ENCODE measurements at regions not wholly inside any gene's neighbourhood (a gene's known extent, or its start where the extent isn't known, plus 50 kb on each side); places are given as distances from the start of the nearest gene placed in this dataset.
"Not testable (repeated sequence)": the region's sequence is repeated elsewhere in the genome, so short reads cannot be mapped to it uniquely, and the experiment has no call there.

GRCh38 chr9:89949111-89949510 is 344.3 kb downstream of the GADD45G start:
- H3K27me3 ChIP-seq (ENCODE audit: insufficient read depth, low read length): no peaks in the 10 kb centered on the region
- H3K79me2 ChIP-seq (ENCODE audit: insufficient read depth, low read length): no peaks in the 10 kb centered on the region
- no peak overlapping the region for H3K4me2 ChIP-seq (ENCODE audit: low read length)
- no peaks in the 10 kb centered on the region for H3K4me1 ChIP-seq (ENCODE audit: insufficient read depth, low read length, severe bottlenecking)
- no peaks in the 10 kb centered on the region for H3K36me3 ChIP-seq (ENCODE audit: insufficient read depth, low read length)
- no peak overlapping the region for H2AFZ ChIP-seq (ENCODE audit: low read length)
- no peaks in the 10 kb centered on the region for H3K9me2 ChIP-seq (ENCODE audit: low read depth, low read length)
- H3F3A ChIP-seq (ENCODE audit: insufficient read depth, low read length): no peaks in the 10 kb centered on the region
- no peak overlapping the region for H3K27ac ChIP-seq (ENCODE audit: low read depth, low read length, poor library complexity, severe bottlenecking)
- TF ChIP-seq CTCF (IDR thresholded peaks at IDR 0.05; ENCODE audit: low read length): no peak
- TF ChIP-seq EZH2 (IDR thresholded peaks at IDR 0.05; ENCODE audit: borderline replicate concordance, low read length): no peak
- H3K9ac ChIP-seq (ENCODE audit: low read length): no peak overlapping the region
- no peaks in the 10 kb centered on the region for H3K9me3 ChIP-seq (ENCODE audit: low read length)
- no peak overlapping the region for H3K4me3 ChIP-seq (ENCODE audit: low read depth, low read length, poor library complexity, severe bottlenecking)
- H4K20me1 ChIP-seq (ENCODE audit: insufficient read depth, low read length): no peaks in the 10 kb centered on the region

GRCh38 chr9:89951675-89952074 is 346.9 kb downstream of the GADD45G start:
- TF ChIP-seq CTCF (IDR thresholded peaks at IDR 0.05; ENCODE audit: low read length) (no peak), EZH2 (IDR thresholded peaks at IDR 0.05; ENCODE audit: borderline replicate concordance, low read length) (no peak)
- Histone ChIP-seq H3K4me3 (ENCODE audit: low read depth, low read length, poor library complexity, severe bottlenecking) (no peak overlapping the region), H3K27me3 (ENCODE audit: insufficient read depth, low read length) (no peaks in the 10 kb centered on the region), H2AFZ (ENCODE audit: low read length) (no peak overlapping the region), H3K9me2 (ENCODE audit: low read depth, low read length) (no peaks in the 10 kb centered on the region), H3K4me2 (ENCODE audit: low read length) (no peak overlapping the region), H3F3A (ENCODE audit: insufficient read depth, low read length) (no peaks in the 10 kb centered on the region), H3K9me3 (ENCODE audit: low read length) (no peaks in the 10 kb centered on the region), H3K9ac (ENCODE audit: low read length) (no peak overlapping the region), H3K27ac (ENCODE audit: low read depth, low read length, poor library complexity, severe bottlenecking) (no peak overlapping the region), H3K36me3 (ENCODE audit: insufficient read depth, low read length) (no peaks in the 10 kb centered on the region), H4K20me1 (ENCODE audit: insufficient read depth, low read length) (no peaks in the 10 kb centered on the region), H3K79me2 (ENCODE audit: insufficient read depth, low read length) (no peaks in the 10 kb centered on the region), H3K4me1 (ENCODE audit: insufficient read depth, low read length, severe bottlenecking) (no peaks in the 10 kb centered on the region)

- H3K27ac ChIP-seq (ENCODE audit: low read depth, low read length, poor library complexity, severe bottlenecking): no peak overlapping the region
- no peaks in the 10 kb centered on the region for H3K9me2 ChIP-seq (ENCODE audit: low read depth, low read length)
- H2AFZ ChIP-seq (ENCODE audit: low read length): no peak overlapping the region
- no peak overlapping the region for H3K4me3 ChIP-seq (ENCODE audit: low read depth, low read length, poor library complexity, severe bottlenecking)
- no peaks in the 10 kb centered on the region for H4K20me1 ChIP-seq (ENCODE audit: insufficient read depth, low read length)
- no peaks in the 10 kb centered on the region for H3K79me2 ChIP-seq (ENCODE audit: insufficient read depth, low read length)
- H3K9ac ChIP-seq (ENCODE audit: low read length): no peak overlapping the region
- H3K4me2 ChIP-seq (ENCODE audit: low read length): no peak overlapping the region
- no peaks in the 10 kb centered on the region for H3K27me3 ChIP-seq (ENCODE audit: insufficient read depth, low read length)
- H3F3A ChIP-seq (ENCODE audit: insufficient read depth, low read length): no peaks in the 10 kb centered on the region
- TF ChIP-seq EZH2 (IDR thresholded peaks at IDR 0.05; ENCODE audit: borderline replicate concordance, low read length) (no peak), CTCF (IDR thresholded peaks at IDR 0.05; ENCODE audit: low read length) (no peak)
- no peaks in the 10 kb centered on the region for H3K4me1 ChIP-seq (ENCODE audit: insufficient read depth, low read length, severe bottlenecking)
- no peaks in the 10 kb centered on the region for H3K36me3 ChIP-seq (ENCODE audit: insufficient read depth, low read length)
- no peaks in the 10 kb centered on the region for H3K9me3 ChIP-seq (ENCODE audit: low read length)
Observed at GRCh38 chr9:89952401-89952800, 347.6 kb downstream of the GADD45G start.

- not testable (repeated sequence) for H3K4me2 ChIP-seq (ENCODE audit: low read length); H3K9ac ChIP-seq (ENCODE audit: low read length); H3K9me2 ChIP-seq (ENCODE audit: low read depth, low read length); H4K20me1 ChIP-seq (ENCODE audit: insufficient read depth, low read length); H3K79me2 ChIP-seq (ENCODE audit: insufficient read depth, low read length); H3K27ac ChIP-seq (ENCODE audit: low read depth, low read length, poor library complexity, severe bottlenecking); H3K4me3 ChIP-seq (ENCODE audit: low read depth, low read length, poor library complexity, severe bottlenecking); H3K27me3 ChIP-seq (ENCODE audit: insufficient read depth, low read length); H3K4me1 ChIP-seq (ENCODE audit: insufficient read depth, low read length, severe bottlenecking); H3K36me3 ChIP-seq (ENCODE audit: insufficient read depth, low read length); H3F3A ChIP-seq (ENCODE audit: insufficient read depth, low read length); H2AFZ ChIP-seq (ENCODE audit: low read length); H3K9me3 ChIP-seq (ENCODE audit: low read length)
Observed at GRCh38 chr9:89953263-89953662, 348.5 kb downstream of the GADD45G start.

Measured in OCI-LY1 (cell line).